GM10248 (cell line): ENCODE measurements at regions not wholly inside any gene's neighbourhood (a gene's known extent, or its start where the extent isn't known, plus 50 kb on each side); places are given as distances from the start of the nearest gene placed in this dataset.

ENCODE experiments used
- CTCF ChIA-PET: fragments of 300-600 bp; sonication (Branson Sonifier 250); formaldehyde crosslinking; extraction: SDS; loops from one replicate; lab custom pipeline; 2021; ENCODE audit warnings: antibody characterized with exemption; lab: Yijun Ruan, JAX
- POLR2A ChIA-PET: fragments of 350-650 bp; sonication (Branson Sonifier 250); formaldehyde crosslinking; extraction: SDS; loops from one replicate; lab custom pipeline; 2020; ENCODE audit warnings: antibody characterized with exemption; lab: Yijun Ruan, JAX
- DNase-seq: peaks from one replicate; pipeline ENCODE4 v3.0.0; 2012; ENCODE audit errors: extremely low spot score
- CTCF ChIP-seq: IDR thresholded peaks from 2 replicates; pipeline ENCODE4 v1.5.1; 2012; ENCODE audit warnings: mild to moderate bottlenecking, low read depth; ENCODE audit errors: extremely low read depth, missing control alignments, control extremely low read depth

- ChIA-PET POLR2A (no interaction called here), CTCF (no interaction called here)
- DNase-seq = no peak
- no peak for TF ChIP-seq CTCF
Measured at GRCh38 chr9:115989831-115990230, 163.8 kb upstream of the PAPPA start.

GRCh38 chr9:115992834-115993233 is 160.8 kb upstream of the PAPPA start:
- CTCF ChIA-PET = no interaction called here
- DNase-seq = no peak
- POLR2A ChIA-PET = no interaction called here

GRCh38 chr9:115997923-115998322 is 155.7 kb upstream of the PAPPA start:
- CTCF ChIA-PET = interaction anchor here (1.0 kb wide), 1 partner anchor 14 kb away, joined by 3 read pairs; no protein-coding TSS in a partner anchor
- POLR2A ChIA-PET = no interaction called here
- TF ChIP-seq CTCF = no peak
- DNase-seq = no peak

More at GRCh38 chr9:115992834-115993233, 160.8 kb upstream of the PAPPA start:
- no peak for TF ChIP-seq CTCF

GRCh38 chr9:115998666-115999065 is 154.9 kb upstream of the PAPPA start:
- POLR2A ChIA-PET = no interaction called here
- no peak for TF ChIP-seq CTCF
- CTCF ChIA-PET = no interaction called here

GRCh38 chr9:115999498-115999897 is 154.1 kb upstream of the PAPPA start:
- no peak for DNase-seq
- CTCF ChIA-PET = interaction anchor here (1.0 kb wide), 1 partner anchor 15 kb away, joined by 3 read pairs; no protein-coding TSS in a partner anchor

More at GRCh38 chr9:115998666-115999065, 154.9 kb upstream of the PAPPA start:
- DNase-seq = no peak

GRCh38 chr9:116000748-116001329 is 152.8 kb upstream of the PAPPA start:
- DNase-seq = peak; percentile 5
- ChIA-PET CTCF (no interaction called here), POLR2A (no interaction called here)
- peak; percentile 38 for TF ChIP-seq CTCF

More at GRCh38 chr9:115999498-115999897, 154.1 kb upstream of the PAPPA start:
- TF ChIP-seq CTCF = no peak
- POLR2A ChIA-PET = no interaction called here

- ChIA-PET POLR2A (no interaction called here), CTCF (interaction anchor here (1.3 kb wide), 1 partner anchor 16 kb away, joined by 3 read pairs; no protein-coding TSS in a partner anchor)
- no peak for DNase-seq
- no peak for TF ChIP-seq CTCF
Measured at GRCh38 chr9:116002181-116002580, 151.4 kb upstream of the PAPPA start.
